ENCODE measurements at regions not wholly inside any gene's neighbourhood (a gene's known extent, or its start where the extent isn't known, plus 50 kb on each side); places are given as distances from the start of the nearest gene placed in this dataset.

DNA sequence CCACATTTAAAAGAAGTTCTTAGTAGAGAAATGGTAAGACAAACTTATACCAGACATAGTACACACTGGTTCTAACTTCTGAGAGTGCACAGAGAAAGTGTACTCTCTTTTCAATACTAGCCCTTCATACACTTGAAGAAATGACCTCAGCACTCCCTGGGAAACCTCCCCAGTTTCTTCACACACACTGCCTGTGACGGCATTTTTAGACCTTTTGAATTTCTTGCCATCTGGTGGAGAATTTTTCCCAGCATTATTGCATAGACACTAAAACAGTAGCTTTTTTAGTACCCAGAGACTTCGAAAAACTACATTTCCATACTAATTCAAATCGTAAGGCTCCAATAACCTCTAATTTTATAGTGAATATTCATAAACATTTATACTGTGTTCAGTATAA lies 341.6 kb upstream of the MAOA start:
- no peak for TF ChIP-seq POLR2AphosphoS5 (IDR thresholded peaks at IDR 0.05; ENCODE audit: low read depth, low read length)
- no peak for TF ChIP-seq TAF1 (IDR thresholded peaks at IDR 0.05; ENCODE audit: borderline replicate concordance, insufficient read depth, low read length)
- TF ChIP-seq SIN3A (IDR thresholded peaks at IDR 0.05; ENCODE audit: borderline replicate concordance, insufficient read depth, low read length) = no peak
